RWPE2 (cell line): ENCODE measurements at regions not wholly inside any gene's neighbourhood (a gene's known extent, or its start where the extent isn't known, plus 50 kb on each side); places are given as distances from the start of the nearest gene placed in this dataset.
A peak's percentile ranks its signal among the peaks of the same experiment; 100 is the strongest.

Experiments used
- ATAC-seq: fragments of 200-7000 bp; cut with Tn5 transposase; 3 replicates; pipeline ENCODE4 v1.9.1; 2021; ENCODE audit warnings: low read depth
- DNase-seq: peaks from one replicate; pipeline ENCODE4 v3.0.0-alpha.2; 2020; ENCODE audit warnings: low spot score
- H3K27ac ChIP-seq: fragments of 450-650 bp; 2 replicates; pipeline ENCODE4 v1.5.1; 2017; ENCODE audit warnings: mild to moderate bottlenecking; ENCODE audit not compliant: poor library complexity, severe bottlenecking
- H3K27me3 ChIP-seq: fragments of 250-450 bp; sonication (Bioruptor Pico); 2 replicates; pipeline ENCODE4 v1.5.1; 2021; ENCODE audit warnings: mild to moderate bottlenecking, moderate library complexity; ENCODE audit not compliant: insufficient read depth, poor library complexity, severe bottlenecking
- H3K36me3 ChIP-seq: fragments of 250-450 bp; sonication (Bioruptor Pico); 2 replicates; pipeline ENCODE4 v1.5.1; 2020; ENCODE audit warnings: low read depth, mild to moderate bottlenecking, moderate library complexity
- H3K4me1 ChIP-seq: fragments of 250-450 bp; sonication (Bioruptor Pico); 2 replicates; pipeline ENCODE4 v1.5.1; 2021; ENCODE audit warnings: mild to moderate bottlenecking, moderate library complexity; ENCODE audit not compliant: insufficient read depth, poor library complexity, severe bottlenecking
- H3K4me3 ChIP-seq: fragments of 250-450 bp; sonication (Bioruptor Pico); 2 replicates; pipeline ENCODE4 v1.5.1; 2021; ENCODE audit warnings: mild to moderate bottlenecking, moderate library complexity; ENCODE audit not compliant: severe bottlenecking
- H3K9me3 ChIP-seq: fragments of 250-450 bp; sonication (Bioruptor Pico); 2 replicates; pipeline ENCODE4 v1.5.1; 2021; ENCODE audit warnings: mild to moderate bottlenecking, moderate library complexity; ENCODE audit not compliant: severe bottlenecking
- CTCF ChIP-seq: fragments of 450-650 bp; IDR thresholded peaks from one replicate; pipeline ENCODE4 v1.5.1; 2017; ENCODE audit warnings: mild to moderate bottlenecking, moderate library complexity; ENCODE audit not compliant: poor library complexity, severe bottlenecking

GRCh38 chr2:144136297-144137010, 383.5 kb downstream of the ZEB2 start:
- DNase-seq, result no peak
- Histone ChIP-seq H3K27me3 (no peaks in the 10 kb centered on the region), H3K27ac (no peak overlapping the region), H3K4me1 (peaks cover 18% of the 10 kb centered on the region), H3K4me3 (no peak overlapping the region), H3K9me3 (no peaks in the 10 kb centered on the region), H3K36me3 (no peaks in the 10 kb centered on the region; the same call in 1 of the 2 replicates)
- no peak for TF ChIP-seq CTCF
- ATAC-seq, result no peak

- no peak for DNase-seq
- Histone ChIP-seq H3K36me3 (no peaks in the 10 kb centered on the region), H3K4me3 (no peak overlapping the region), H3K9me3 (no peaks in the 10 kb centered on the region), H3K27ac (no peak overlapping the region), H3K27me3 (no peaks in the 10 kb centered on the region), H3K4me1 (peaks cover 27% of the 10 kb centered on the region)
- TF ChIP-seq CTCF, result no peak
- no peak for ATAC-seq
Observed at GRCh38 chr2:144133936-144134665, 385.8 kb downstream of the ZEB2 start.

- ATAC-seq (peak; percentile 81), DNase-seq (peak; percentile 52)
- Histone ChIP-seq H3K4me3 (no peak overlapping the region), H3K36me3 (no peaks in the 10 kb centered on the region), H3K9me3 (no peaks in the 10 kb centered on the region), H3K27me3 (no peaks in the 10 kb centered on the region), H3K27ac (peak overlapping the region; percentile 11), H3K4me1 (peaks cover 27% of the 10 kb centered on the region)
- TF ChIP-seq CTCF, result no peak
Observed at GRCh38 chr2:144132357-144132756, 387.6 kb downstream of the ZEB2 start.

DNA sequence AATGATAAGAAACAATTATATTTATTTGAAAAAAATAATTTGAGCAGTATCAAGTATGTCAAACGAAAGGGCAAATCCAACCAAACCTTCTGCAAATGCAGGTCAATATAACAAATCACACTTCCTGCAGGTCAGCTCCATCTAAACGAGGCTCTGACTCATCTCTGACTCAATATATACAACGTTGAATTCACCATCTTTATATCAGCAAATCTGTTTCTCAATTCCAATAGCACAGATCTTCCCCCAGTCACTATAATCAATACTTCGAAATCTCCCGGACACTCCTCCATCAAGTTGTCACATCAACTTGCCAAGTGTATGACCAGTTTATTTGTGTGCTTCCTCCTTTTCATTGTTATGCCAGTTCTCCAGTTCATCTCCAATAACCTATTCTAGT, 388.9 kb downstream of the ZEB2 start:
- no peaks in the 10 kb centered on the region for H3K36me3 ChIP-seq
- H3K9me3 ChIP-seq, result no peaks in the 10 kb centered on the region
- peaks cover 27% of the 10 kb centered on the region for H3K4me1 ChIP-seq
- peak overlapping the region; percentile 11 for H3K27ac ChIP-seq
- no peak overlapping the region for H3K4me3 ChIP-seq
- no peak for TF ChIP-seq CTCF
- peak; percentile 66; the same call in 2 of the 3 replicates for ATAC-seq
- no peak for DNase-seq
- H3K27me3 ChIP-seq, result no peaks in the 10 kb centered on the region

GRCh38 chr2:144130551-144130950, 389.4 kb downstream of the ZEB2 start:
- H3K4me1 ChIP-seq, result peaks cover 27% of the 10 kb centered on the region
- no peak overlapping the region for H3K4me3 ChIP-seq
- no peak for TF ChIP-seq CTCF
- H3K36me3 ChIP-seq, result no peaks in the 10 kb centered on the region
- no peaks in the 10 kb centered on the region for H3K27me3 ChIP-seq
- ATAC-seq (no peak), DNase-seq (no peak)
- no peak overlapping the region for H3K27ac ChIP-seq
- no peaks in the 10 kb centered on the region for H3K9me3 ChIP-seq
